Coronary artery (tissue), 2 donors: ENCODE measurements at regions not wholly inside any gene's neighbourhood (a gene's known extent, or its start where the extent isn't known, plus 50 kb on each side); places are given as distances from the start of the nearest gene placed in this dataset.
"Not testable (repeated sequence)": the region's sequence is repeated elsewhere in the genome, so short reads cannot be mapped to it uniquely, and the experiment has no call there.

Experiments used
- DNase-seq: peaks from one replicate; pipeline ENCODE4 v3.0.0-alpha.2; 2017; ENCODE audit warnings: low spot score
- H3K27ac ChIP-seq, 2 donors: fragments of 200-600 bp; sonication (generic); one replicate each; pipeline ENCODE4 v1.5.1; 2016 to 2019
- H3K4me3 ChIP-seq: fragments of 200-600 bp; sonication (generic); 2 replicates; pipeline ENCODE4 v1.5.1; 2016; ENCODE audit warnings: mild to moderate bottlenecking, moderate library complexity
- CTCF ChIP-seq: fragments of 200-600 bp; sonication (generic); IDR thresholded peaks from one replicate; pipeline ENCODE4 v1.5.1; 2019; ENCODE audit warnings: antibody characterized with exemption

- TF ChIP-seq CTCF, result no peak
- Histone ChIP-seq H3K27ac (peak overlapping the region in 1 of 2 donors; percentile 31), H3K4me3 (peak overlapping the region; percentile 70)
- DNase-seq, result no peak
These were observed 126.0 kb upstream of the CXorf66 start for GRCh38 chrX:140091125-140091886.

- H3K4me3 ChIP-seq, result peak overlapping the region; percentile 70
These were observed 125.4 kb upstream of the CXorf66 start for GRCh38 chrX:140090800-140091124.

GRCh38 chrX:140088438-140088837, 123.1 kb upstream of the CXorf66 start:
- Histone ChIP-seq H3K27ac (no peak overlapping the region), H3K4me3 (no peak overlapping the region)
- DNase-seq, result no peak
- TF ChIP-seq CTCF, result no peak

More at GRCh38 chrX:140090800-140091124, 125.4 kb upstream of the CXorf66 start:
- no peak for DNase-seq
- no peak for TF ChIP-seq CTCF
- H3K27ac ChIP-seq, result peak overlapping the region in 1 of 2 donors; percentile 31

GRCh38 chrX:140087875-140088274, 122.6 kb upstream of the CXorf66 start:
- H3K27ac ChIP-seq, result no peak overlapping the region
- no peak overlapping the region for H3K4me3 ChIP-seq
- no peak for DNase-seq
- TF ChIP-seq CTCF, result no peak

GRCh38 chrX:140086691-140087090, 121.4 kb upstream of the CXorf66 start:
- no peak for DNase-seq
- H3K27ac ChIP-seq, result no peak overlapping the region
- no peak for TF ChIP-seq CTCF
- no peak overlapping the region for H3K4me3 ChIP-seq

- DNase-seq, H3K4me3 ChIP-seq, H3K27ac ChIP-seq: not testable (repeated sequence)
These were observed 109.5 kb upstream of the CXorf66 start for GRCh38 chrX:140074851-140075250.

GRCh38 chrX:140071037-140071436, 105.7 kb upstream of the CXorf66 start:
- no peak overlapping the region for H3K4me3 ChIP-seq
- H3K27ac ChIP-seq, result no peak overlapping the region
- DNase-seq, result no peak
- no peak for TF ChIP-seq CTCF
